ENCODE measurements at regions not wholly inside any gene's neighbourhood (a gene's known extent, or its start where the extent isn't known, plus 50 kb on each side); places are given as distances from the start of the nearest gene placed in this dataset.
"Not testable (repeated sequence)": the region's sequence is repeated elsewhere in the genome, so short reads cannot be mapped to it uniquely, and the experiment has no call there.

GRCh38 chrX:13378562-13379518 lies 59.0 kb upstream of the ATXN3L start:
- FAIRE-seq: not testable (repeated sequence)

- no peak for FAIRE-seq
Measured at GRCh38 chrX:13377550-13377934, 57.7 kb upstream of the ATXN3L start.

- no peak for FAIRE-seq
Measured at GRCh38 chrX:13376857-13377549, 57.1 kb upstream of the ATXN3L start.

- FAIRE-seq: not testable (repeated sequence)
Measured at GRCh38 chrX:13375596-13375995, 55.7 kb upstream of the ATXN3L start.

GRCh38 chrX:13374364-13374763 lies 54.5 kb upstream of the ATXN3L start:
- no peak for FAIRE-seq

GRCh38 chrX:13373431-13374187 lies 53.8 kb upstream of the ATXN3L start:
- no peak for FAIRE-seq

- FAIRE-seq: no peak
Measured at GRCh38 chrX:13373027-13373426, 53.2 kb upstream of the ATXN3L start.

GRCh38 chrX:13372203-13372980 lies 52.5 kb upstream of the ATXN3L start:
- FAIRE-seq: no peak

GRCh38 chrX:13371186-13371585 lies 51.3 kb upstream of the ATXN3L start:
- FAIRE-seq: no peak

GRCh38 chrX:13370713-13371112 lies 50.9 kb upstream of the ATXN3L start:
- no peak for FAIRE-seq
